Caco-2 (cell line): ENCODE measurements at regions not wholly inside any gene's neighbourhood (a gene's known extent, or its start where the extent isn't known, plus 50 kb on each side); places are given as distances from the start of the nearest gene placed in this dataset.

Experiments used
- BruUV-seq: library from RNA; stranded (reverse); fragments of 400-500 nt; replicated peaks from 2 replicates; lab custom pipeline; 2021; lab: Mats Ljungman, UMichigan
- CTCF ChIA-PET: fragments of 300-600 bp; sonication (Branson Sonifier 250); formaldehyde crosslinking; loops from one replicate; lab custom pipeline; 2022; ENCODE audit warnings: antibody characterized with exemption; lab: Charles Lee
- POLR2A ChIA-PET: fragments of 300-600 bp; sonication (Branson Sonifier 250); formaldehyde crosslinking; loops from one replicate; lab custom pipeline; 2022; ENCODE audit warnings: antibody characterized with exemption; lab: Charles Lee
- DNase-seq, 2 experiments: peaks; one replicate each; pipeline versions ENCODE4 v3.0.0 to v3.0.0-alpha.2; 2020 to 2022
- H3K27me3 ChIP-seq: replicated peaks from 2 replicates; pipeline ENCODE4 v1.6.0; 2011; ENCODE audit warnings: low read length; ENCODE audit not compliant: control insufficient read depth, insufficient read depth
- H3K36me3 ChIP-seq: 2 replicates; pipeline ENCODE4 v1.5.1; 2011; ENCODE audit warnings: low read length; ENCODE audit not compliant: control insufficient read depth, insufficient read depth
- H3K4me1 ChIP-seq: fragments of 250-450 bp; sonication (Bioruptor Pico); 2 replicates; pipeline ENCODE4 v1.5.1; 2020; ENCODE audit warnings: mild to moderate bottlenecking
- H3K4me3 ChIP-seq: 2 replicates; pipeline ENCODE4 v1.5.1; 2011; ENCODE audit warnings: low read depth, mild to moderate bottlenecking, control low read depth, low read length
- H3K9me3 ChIP-seq: fragments of 250-450 bp; sonication (Bioruptor Pico); 2 replicates; pipeline ENCODE4 v1.5.1; 2020; ENCODE audit warnings: mild to moderate bottlenecking, moderate library complexity
- H3K27ac Mint-ChIP-seq: one replicate; pipeline ENCODE4 v1.8.0; 2022; ENCODE audit warnings: mixed read lengths; ENCODE audit not compliant: unreplicated experiment
- H3K27me3 Mint-ChIP-seq: one replicate; pipeline ENCODE4 v1.8.0; 2022; ENCODE audit warnings: mixed read lengths; ENCODE audit not compliant: insufficient read depth, unreplicated experiment
- H3K36me3 Mint-ChIP-seq: one replicate; pipeline ENCODE4 v1.8.0; 2022; ENCODE audit warnings: mild to moderate bottlenecking, mixed read lengths; ENCODE audit not compliant: insufficient read depth, unreplicated experiment
- H3K4me1 Mint-ChIP-seq: one replicate; pipeline ENCODE4 v1.8.0; 2022; ENCODE audit warnings: low read depth, mixed read lengths; ENCODE audit not compliant: unreplicated experiment
- H3K4me3 Mint-ChIP-seq: one replicate; pipeline ENCODE4 v1.8.0; 2022; ENCODE audit warnings: mild to moderate bottlenecking, moderate library complexity, mixed read lengths; ENCODE audit not compliant: unreplicated experiment
- H3K9me3 Mint-ChIP-seq: one replicate; pipeline ENCODE4 v1.8.0; 2022; ENCODE audit warnings: mixed read lengths; ENCODE audit not compliant: unreplicated experiment
- intact Hi-C: fragments of 100-400 bp; cut with micrococcal nuclease; formaldehyde crosslinking; loops from one replicate; pipeline ENCODE4 v1.10.0; 2022; ENCODE audit not compliant: unreplicated experiment
- TF ChIP-seq, protein P1 (sequence below), 2 experiments: fragments of 200-600 bp in 1 of 2; IDR thresholded peaks; 1 replicate in 1 of 2; 2 replicates in 1 of 2; pipeline versions ENCODE4 v1.5.1 to v1.8.0; 2011 to 2022; ENCODE audit warnings: antibody characterized with exemption in 1 of 2, control low read depth in 1 of 2, inconsistent platforms in 1 of 2, low read depth in 1 of 2, low read length in 1 of 2, mild to moderate bottlenecking in 1 of 2, moderate library complexity in 1 of 2; ENCODE audit not compliant: insufficient read depth in 1 of 2, severe bottlenecking in 1 of 2, unreplicated experiment in 1 of 2

DNA sequence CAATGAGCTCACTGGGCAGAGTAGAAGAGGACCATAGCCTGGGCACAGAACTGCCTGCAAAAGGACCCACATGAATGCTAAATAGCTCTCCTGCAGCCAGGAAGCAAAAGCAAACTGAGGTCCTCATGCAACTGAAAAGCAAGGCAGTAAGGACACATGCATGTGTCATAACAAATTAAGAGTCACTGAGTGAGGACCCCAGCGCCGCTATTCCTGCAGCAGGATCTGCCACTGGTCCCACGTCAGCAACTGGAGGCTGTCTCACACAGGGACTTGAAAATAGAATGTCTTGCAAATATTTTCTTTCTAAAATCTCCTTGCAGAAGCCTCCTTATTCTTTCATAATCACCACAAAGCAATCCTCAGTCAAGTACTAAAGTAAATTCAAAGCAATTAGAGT is 559.6 kb upstream of the DAB1 start:
- TF ChIP-seq, protein P1, sequence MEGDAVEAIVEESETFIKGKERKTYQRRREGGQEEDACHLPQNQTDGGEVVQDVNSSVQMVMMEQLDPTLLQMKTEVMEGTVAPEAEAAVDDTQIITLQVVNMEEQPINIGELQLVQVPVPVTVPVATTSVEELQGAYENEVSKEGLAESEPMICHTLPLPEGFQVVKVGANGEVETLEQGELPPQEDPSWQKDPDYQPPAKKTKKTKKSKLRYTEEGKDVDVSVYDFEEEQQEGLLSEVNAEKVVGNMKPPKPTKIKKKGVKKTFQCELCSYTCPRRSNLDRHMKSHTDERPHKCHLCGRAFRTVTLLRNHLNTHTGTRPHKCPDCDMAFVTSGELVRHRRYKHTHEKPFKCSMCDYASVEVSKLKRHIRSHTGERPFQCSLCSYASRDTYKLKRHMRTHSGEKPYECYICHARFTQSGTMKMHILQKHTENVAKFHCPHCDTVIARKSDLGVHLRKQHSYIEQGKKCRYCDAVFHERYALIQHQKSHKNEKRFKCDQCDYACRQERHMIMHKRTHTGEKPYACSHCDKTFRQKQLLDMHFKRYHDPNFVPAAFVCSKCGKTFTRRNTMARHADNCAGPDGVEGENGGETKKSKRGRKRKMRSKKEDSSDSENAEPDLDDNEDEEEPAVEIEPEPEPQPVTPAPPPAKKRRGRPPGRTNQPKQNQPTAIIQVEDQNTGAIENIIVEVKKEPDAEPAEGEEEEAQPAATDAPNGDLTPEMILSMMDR (IDR thresholded peaks at IDR 0.05; ENCODE audit: insufficient read depth in 1 of 2, low read depth in 1 of 2, low read length in 1 of 2, severe bottlenecking in 1 of 2, unreplicated experiment in 1 of 2) = no peak
- peaks cover 13% of the 10 kb centered on the region for H3K27me3 Mint-ChIP-seq
- Histone ChIP-seq H3K36me3 (no peaks in the 10 kb centered on the region), H3K4me3 (no peak overlapping the region), H3K9me3 (no peaks in the 10 kb centered on the region), H3K27me3 (no peaks in the 10 kb centered on the region), H3K4me1 (no peaks in the 10 kb centered on the region)
- POLR2A ChIA-PET = no interaction called here
- CTCF ChIA-PET = no interaction called here
- intact Hi-C loops = no loop called here
- no TSS peak for BruUV-seq
- H3K4me1 Mint-ChIP-seq = no peaks in the 10 kb centered on the region
- no peak overlapping the region for H3K4me3 Mint-ChIP-seq
- no peaks in the 10 kb centered on the region for H3K36me3 Mint-ChIP-seq
- H3K9me3 Mint-ChIP-seq = no peaks in the 10 kb centered on the region
- DNase-seq = no peak
- H3K27ac Mint-ChIP-seq = no peak overlapping the region

DNA sequence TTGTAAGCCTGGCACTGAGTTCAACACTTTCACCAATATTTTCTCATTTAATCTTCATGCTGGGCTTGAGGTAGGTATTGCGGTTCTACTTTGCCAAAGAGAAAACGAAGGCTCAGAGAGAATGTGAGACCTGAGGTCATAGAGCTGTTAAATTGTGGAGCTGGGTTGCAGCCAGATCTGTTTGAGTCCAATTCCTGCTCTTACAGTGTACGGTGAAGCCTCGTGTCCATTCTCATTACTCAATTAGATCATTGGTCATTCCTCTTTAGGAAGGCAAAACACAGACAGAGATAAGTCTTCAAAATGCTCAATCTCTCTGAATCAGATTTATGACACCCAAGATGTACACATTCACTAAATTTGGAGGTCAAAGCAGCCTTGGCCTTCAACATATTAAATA is 559.0 kb upstream of the DAB1 start:
- Mint-ChIP-seq H3K4me3 (no peak overlapping the region), H3K27ac (no peak overlapping the region), H3K4me1 (no peaks in the 10 kb centered on the region), H3K36me3 (no peaks in the 10 kb centered on the region), H3K27me3 (peaks cover 13% of the 10 kb centered on the region), H3K9me3 (no peaks in the 10 kb centered on the region)
- Histone ChIP-seq H3K27me3 (no peaks in the 10 kb centered on the region), H3K9me3 (no peaks in the 10 kb centered on the region), H3K4me1 (no peaks in the 10 kb centered on the region), H3K4me3 (no peak overlapping the region), H3K36me3 (no peaks in the 10 kb centered on the region)
- ChIA-PET POLR2A (no interaction called here), CTCF (no interaction called here)
- intact Hi-C loops = no loop called here
- no TSS peak for BruUV-seq
- TF ChIP-seq, protein P1 (IDR thresholded peaks at IDR 0.05; ENCODE audit: insufficient read depth in 1 of 2, low read depth in 1 of 2, low read length in 1 of 2, severe bottlenecking in 1 of 2, unreplicated experiment in 1 of 2) = no peak
- no peak for DNase-seq

GRCh38 chr1:57976216-57976615 is 552.4 kb upstream of the DAB1 start:
- no peak for DNase-seq
- peaks cover 6% of the 10 kb centered on the region for H3K27me3 Mint-ChIP-seq
- H3K9me3 Mint-ChIP-seq = no peaks in the 10 kb centered on the region
- no peak overlapping the region for H3K27ac Mint-ChIP-seq
- no TSS peak for BruUV-seq
- Histone ChIP-seq H3K4me3 (no peak overlapping the region), H3K36me3 (no peaks in the 10 kb centered on the region), H3K9me3 (no peaks in the 10 kb centered on the region), H3K27me3 (no peaks in the 10 kb centered on the region), H3K4me1 (no peaks in the 10 kb centered on the region)
- TF ChIP-seq, protein P1 (IDR thresholded peaks at IDR 0.05; ENCODE audit: insufficient read depth in 1 of 2, low read depth in 1 of 2, low read length in 1 of 2, severe bottlenecking in 1 of 2, unreplicated experiment in 1 of 2) = no peak
- no peak overlapping the region for H3K4me3 Mint-ChIP-seq
- intact Hi-C loops = no loop called here
- POLR2A ChIA-PET = no interaction called here
- CTCF ChIA-PET = no interaction called here
- peaks cover 4% of the 10 kb centered on the region for H3K36me3 Mint-ChIP-seq
- H3K4me1 Mint-ChIP-seq = no peaks in the 10 kb centered on the region
